HG03103 (cell line): ENCODE measurements at regions not wholly inside any gene's neighbourhood (a gene's known extent, or its start where the extent isn't known, plus 50 kb on each side); places are given as distances from the start of the nearest gene placed in this dataset.
"Not testable (repeated sequence)": the region's sequence is repeated elsewhere in the genome, so short reads cannot be mapped to it uniquely, and the experiment has no call there.

Experiments
- ATAC-seq: cut with Tn5 transposase; IDR thresholded peaks from one replicate; pipeline ENCODE4 v1.9.1; 2021; ENCODE audit warnings: low read depth; ENCODE audit not compliant: unreplicated experiment

DNA sequence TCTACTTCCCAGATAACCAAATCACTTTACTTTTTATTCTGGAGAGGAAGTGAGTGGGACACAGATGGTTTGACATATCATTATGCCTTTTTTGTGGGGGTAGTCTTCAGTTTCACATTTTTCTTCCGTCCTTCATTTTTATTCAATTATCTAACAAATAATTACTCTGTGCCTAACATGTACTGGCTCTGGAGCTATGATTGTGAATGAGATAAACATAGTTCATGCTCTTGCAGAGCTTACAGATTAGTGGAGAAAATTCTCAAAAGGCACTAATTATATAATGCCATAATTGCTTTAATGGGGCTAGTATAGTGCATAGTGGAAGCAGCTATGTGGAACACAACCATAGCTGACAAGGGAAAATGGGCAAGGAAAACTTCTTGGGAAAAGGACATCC, 303.6 kb upstream of the TFPI start:
- ATAC-seq: no peak

DNA sequence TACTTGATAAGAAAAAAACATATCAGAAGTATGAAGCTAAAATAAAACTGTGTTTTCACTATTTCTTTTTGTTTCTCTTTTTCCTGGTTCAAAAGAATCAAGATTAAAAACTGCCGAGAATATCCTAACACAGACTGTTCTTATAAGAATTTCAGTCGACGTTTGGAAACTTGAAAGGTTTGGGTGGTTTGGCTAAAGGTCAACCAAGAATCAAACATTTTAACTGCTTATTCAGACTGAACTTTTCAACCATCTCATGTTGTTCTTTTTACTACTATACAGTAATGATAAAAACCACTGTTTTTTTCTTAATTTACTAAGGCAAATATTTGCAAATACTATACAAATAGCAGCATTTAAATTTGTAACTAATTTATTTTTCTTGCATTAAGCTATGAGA, 308.5 kb upstream of the TFPI start:
- ATAC-seq: no peak

GRCh38 chr2:187865025-187865424, 310.8 kb upstream of the TFPI start:
- no peak for ATAC-seq

DNA sequence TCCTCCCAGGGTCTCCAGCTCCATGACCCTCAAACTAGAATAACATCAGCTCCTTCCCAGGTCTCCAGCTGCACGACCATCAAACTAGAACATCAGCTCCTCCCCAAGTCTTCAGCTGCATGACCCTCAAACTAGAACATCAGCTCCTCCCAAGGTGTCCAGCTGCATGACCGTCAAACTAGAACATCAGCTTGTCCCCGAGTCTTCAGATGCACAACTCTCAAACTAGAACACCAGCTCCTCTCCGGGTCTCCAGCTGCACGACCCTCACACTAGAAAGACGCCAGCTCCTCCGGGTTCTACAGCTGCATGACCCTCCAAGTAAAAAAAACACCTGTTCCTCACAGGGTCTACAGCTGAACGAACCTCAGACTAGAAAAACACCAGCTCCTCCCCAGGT, 312.9 kb upstream of the TFPI start:
- ATAC-seq: no peak

GRCh38 chr2:187869195-187869594, 315.0 kb upstream of the TFPI start:
- no peak for ATAC-seq

DNA sequence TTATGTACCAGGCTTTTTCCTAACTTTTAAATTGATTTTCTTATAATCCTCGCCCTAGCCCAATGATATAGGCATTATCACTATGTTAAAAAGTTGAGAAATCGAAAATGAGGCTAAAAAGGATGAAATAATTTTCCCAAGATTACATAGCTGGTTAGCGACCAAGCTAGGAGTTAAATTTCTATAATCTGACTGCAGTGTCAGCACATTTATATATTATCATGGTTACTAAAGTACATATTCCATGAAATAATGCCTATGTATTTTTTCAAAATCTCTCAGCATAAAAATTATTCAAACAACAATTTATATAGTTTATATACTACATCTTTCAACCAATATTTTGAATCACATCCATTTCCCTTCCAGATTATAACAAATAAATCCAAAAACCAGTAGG, 317.3 kb upstream of the TFPI start:
- no peak for ATAC-seq

- ATAC-seq: no peak
Measured at GRCh38 chr2:187873132-187873531, 318.9 kb upstream of the TFPI start.

DNA sequence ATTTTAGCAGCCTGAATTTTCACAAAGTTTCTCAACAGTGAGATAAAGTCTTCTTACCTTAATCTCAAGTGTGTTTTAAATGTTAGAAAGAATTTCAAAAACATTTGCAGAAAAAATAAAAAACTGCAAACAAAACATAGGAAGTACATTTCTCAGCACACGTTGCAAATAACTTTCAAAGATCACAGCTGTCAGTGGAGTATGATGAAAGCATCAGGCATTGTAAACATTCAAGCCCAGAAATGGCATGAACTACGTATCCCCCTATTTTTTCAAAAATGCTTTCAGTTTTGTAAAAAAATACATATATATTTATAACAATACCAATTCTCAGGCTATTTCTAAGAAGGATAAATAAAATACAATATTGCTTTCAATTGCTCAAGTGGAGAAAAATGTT, 320.6 kb upstream of the TFPI start:
- ATAC-seq: no peak

DNA sequence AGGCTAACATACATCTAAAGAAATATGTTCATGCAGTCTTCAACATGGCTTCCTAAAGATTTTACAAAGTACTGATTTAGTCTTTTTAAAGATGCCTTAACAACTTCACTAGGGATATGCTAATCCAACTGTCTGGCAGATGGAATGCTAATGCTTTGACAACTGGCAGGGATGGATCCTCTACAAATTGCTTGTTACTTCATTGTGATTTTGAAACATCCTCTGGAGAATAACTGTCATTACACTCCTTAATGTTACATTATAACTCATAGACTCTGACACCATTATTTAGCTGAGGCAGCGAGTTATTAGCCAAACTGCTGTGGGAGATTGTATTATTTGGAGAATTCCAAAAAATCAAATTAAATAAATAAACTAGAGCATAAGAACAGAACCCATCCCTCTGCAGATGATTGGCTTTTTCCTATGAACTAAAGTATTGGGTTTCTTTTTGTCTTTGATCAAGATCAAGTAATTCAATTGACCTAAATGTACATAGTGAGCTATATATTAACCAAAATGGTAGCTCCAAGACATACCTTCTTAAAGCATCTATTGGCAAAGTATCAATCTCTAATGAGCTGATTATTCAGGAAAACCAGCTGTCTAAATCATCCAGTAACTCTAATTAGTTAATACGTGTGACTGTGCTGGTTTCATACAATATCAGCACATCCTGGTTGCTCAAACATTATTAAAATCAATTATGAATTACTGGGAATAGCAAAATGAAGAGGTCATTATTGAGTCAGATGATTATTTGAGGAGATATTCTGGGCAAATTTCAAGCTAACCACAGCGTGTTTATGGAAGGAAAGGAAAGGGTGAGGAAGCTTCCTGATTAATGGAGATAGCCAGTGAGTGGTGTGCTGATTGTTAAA, 321.3 kb upstream of the TFPI start:
- ATAC-seq: no peak

- no peak for ATAC-seq
Measured at GRCh38 chr2:187876554-187876953, 322.3 kb upstream of the TFPI start.

- no peak for ATAC-seq
Measured at GRCh38 chr2:187877391-187877790, 323.2 kb upstream of the TFPI start.

GRCh38 chr2:187878112-187878511, 323.9 kb upstream of the TFPI start:
- ATAC-seq: no peak

DNA sequence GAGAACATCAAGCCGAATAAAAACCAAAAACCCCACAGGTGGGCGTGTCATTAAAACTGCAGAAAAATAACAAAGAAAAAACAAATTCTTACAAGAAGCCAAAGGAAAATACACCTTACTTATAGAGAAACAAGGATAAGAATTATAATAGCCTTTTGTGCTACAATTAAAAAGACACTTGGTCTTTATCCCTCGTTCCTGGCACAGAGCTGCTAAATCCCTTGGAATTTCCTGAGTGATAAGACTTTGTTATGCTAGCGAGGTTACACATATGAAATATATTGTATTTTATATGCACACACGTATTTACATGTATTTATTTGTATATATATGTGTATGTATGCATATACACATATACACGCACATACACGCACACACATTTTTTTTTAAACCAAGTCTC, 325.3 kb upstream of the TFPI start:
- ATAC-seq: no peak

- no peak for ATAC-seq
Measured at GRCh38 chr2:187884003-187884402, 329.8 kb upstream of the TFPI start.

DNA sequence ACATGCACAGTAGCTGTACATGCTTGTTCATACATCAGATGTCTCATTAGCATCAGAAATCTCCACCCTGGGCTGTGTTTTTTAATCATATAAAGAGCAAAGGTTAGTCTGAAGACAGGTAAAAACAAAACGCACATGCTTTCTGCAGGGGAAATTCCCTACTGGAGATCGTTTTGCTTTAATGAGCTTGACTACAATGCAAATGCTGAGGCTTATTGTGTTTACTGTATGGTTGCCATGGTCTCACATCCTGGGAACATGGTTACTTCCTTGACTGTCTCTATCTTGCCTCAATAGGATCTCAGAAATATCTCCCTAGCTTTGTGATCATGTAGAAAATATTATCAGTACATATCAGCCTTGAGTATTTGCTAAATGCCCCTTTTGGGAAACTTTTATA, 336.5 kb upstream of the TFPI start:
- ATAC-seq: no peak

GRCh38 chr2:187900021-187900420, 345.8 kb upstream of the TFPI start:
- no peak for ATAC-seq

- no peak for ATAC-seq
Measured at GRCh38 chr2:187906021-187906420, 351.8 kb upstream of the TFPI start.

GRCh38 chr2:187910922-187911321, 356.7 kb upstream of the TFPI start:
- ATAC-seq: not testable (repeated sequence)

DNA sequence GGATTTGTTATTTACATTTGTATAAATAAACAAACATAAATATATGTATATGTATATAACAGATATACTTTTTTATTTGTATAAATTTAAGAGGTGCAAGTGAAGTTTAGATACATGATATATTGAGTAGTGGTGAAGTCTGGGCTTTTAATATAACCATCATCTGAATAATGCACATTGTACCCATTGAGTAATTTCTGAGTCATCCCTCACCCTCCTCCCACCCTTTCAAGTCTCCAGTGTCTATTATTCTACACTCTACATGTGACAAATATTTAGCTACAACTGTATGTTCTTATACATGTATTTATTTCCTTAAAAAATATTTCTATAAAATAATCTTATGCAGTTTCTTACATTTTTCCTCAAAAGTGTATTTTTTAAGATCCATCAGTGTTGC, 358.7 kb upstream of the TFPI start:
- ATAC-seq: no peak

GRCh38 chr2:187915810-187916209, 361.6 kb upstream of the TFPI start:
- no peak for ATAC-seq

GRCh38 chr2:187916799-187917198, 362.6 kb upstream of the TFPI start:
- ATAC-seq: no peak

- no peak for ATAC-seq
Measured at GRCh38 chr2:187917535-187917934, 363.3 kb upstream of the TFPI start.
